Panc1 (cell line): ENCODE measurements at regions not wholly inside any gene's neighbourhood (a gene's known extent, or its start where the extent isn't known, plus 50 kb on each side); places are given as distances from the start of the nearest gene placed in this dataset.

ENCODE experiments used
- ATAC-seq: fragments of 200-7000 bp; cut with Tn5 transposase; 2 replicates; pipeline ENCODE4 v1.9.1; 2020; ENCODE audit warnings: mild to moderate bottlenecking, moderate library complexity
- BruUV-seq: library from RNA; stranded (reverse); fragments of 400-500 nt; replicated peaks from 2 replicates; lab custom pipeline; 2021; lab: Mats Ljungman, UMichigan
- CTCF ChIA-PET: fragments of 300-600 bp; sonication (Branson Sonifier 250); formaldehyde crosslinking; loops from one replicate; lab custom pipeline; 2022; ENCODE audit warnings: antibody characterized with exemption; lab: Charles Lee
- POLR2A ChIA-PET: fragments of 300-600 bp; sonication (Branson Sonifier 250); formaldehyde crosslinking; loops from one replicate; lab custom pipeline; 2022; ENCODE audit warnings: antibody characterized with exemption; lab: Charles Lee
- DNase-seq: peaks from one replicate; pipeline ENCODE4 v3.0.0-alpha.2; 2010; ENCODE audit warnings: low read depth, low spot score
- H3K27ac ChIP-seq: 2 replicates; pipeline ENCODE4 v1.5.1; 2011; ENCODE audit warnings: mild to moderate bottlenecking, low read length, inconsistent platforms
- H3K27me3 ChIP-seq: fragments of 200-500 bp; sonication (Bioruptor generic); 2 replicates; pipeline ENCODE4 v1.6.0; 2014; ENCODE audit warnings: low read length, inconsistent platforms; ENCODE audit not compliant: control insufficient read depth, insufficient read depth
- H3K36me3 ChIP-seq: fragments of 200-500 bp; sonication (Bioruptor generic); 2 replicates; pipeline ENCODE4 v1.5.1; 2014; ENCODE audit warnings: inconsistent platforms, mild to moderate bottlenecking, low read length, moderate library complexity; ENCODE audit not compliant: control insufficient read depth, insufficient read depth
- H3K4me1 ChIP-seq: 2 replicates; pipeline ENCODE4 v1.5.1; 2011; ENCODE audit warnings: inconsistent platforms, mild to moderate bottlenecking, low read length, moderate library complexity; ENCODE audit not compliant: control insufficient read depth, insufficient read depth
- H3K4me3 ChIP-seq, 2 experiments: 2 replicates each; pipeline ENCODE4 v1.5.1; 2011 to 2012; ENCODE audit warnings: low read depth in 2 of 2, low read length in 2 of 2, mild to moderate bottlenecking in 2 of 2, inconsistent platforms in 1 of 2, moderate library complexity in 1 of 2
- H3K9me3 ChIP-seq: fragments of 200-500 bp; sonication (Bioruptor generic); 2 replicates; pipeline ENCODE4 v1.5.1; 2014; ENCODE audit warnings: low read depth, mild to moderate bottlenecking, inconsistent platforms, low read length, moderate library complexity; ENCODE audit not compliant: control insufficient read depth, insufficient read depth
- CTCF ChIP-seq: fragments of 450-650 bp; IDR thresholded peaks from 2 replicates; pipeline ENCODE4 v1.5.1; 2017; ENCODE audit warnings: mild to moderate bottlenecking
- POLR2AphosphoS5 ChIP-seq: IDR thresholded peaks from 2 replicates; pipeline ENCODE4 v1.6.1; 2012; ENCODE audit warnings: mild to moderate bottlenecking, low read depth, low read length, moderate library complexity
- SIN3A ChIP-seq: IDR thresholded peaks from 2 replicates; pipeline ENCODE4 v1.6.1; 2012; ENCODE audit warnings: low read depth, mild to moderate bottlenecking, low read length, moderate library complexity, borderline replicate concordance; ENCODE audit not compliant: insufficient read depth
- TCF7L2 ChIP-seq: IDR thresholded peaks from 2 replicates; pipeline ENCODE4 v1.6.1; 2011; ENCODE audit warnings: mild to moderate bottlenecking, low read depth, low read length, inconsistent platforms
- in situ Hi-C: cut with HindIII; loops from 2 replicates; pipeline ENCODE4 v1.10.0; 2016; ENCODE audit warnings: low sequenced_read_pairs, low pct_unique_long_range_greater_than_20kb
- intact Hi-C: fragments of 100-400 bp; cut with micrococcal nuclease; formaldehyde crosslinking; loops from one replicate; pipeline ENCODE4 v1.10.0; 2022; ENCODE audit not compliant: unreplicated experiment
- TF ChIP-seq, protein P1 (sequence below), 2 experiments: IDR thresholded peaks; 2 replicates each; pipeline ENCODE4 v1.6.1; 2011 to 2012; ENCODE audit warnings: low read depth in 2 of 2, control low read depth in 1 of 2, low read length in 1 of 2, mild to moderate bottlenecking in 1 of 2, moderate library complexity in 1 of 2; ENCODE audit not compliant: insufficient read depth in 1 of 2

DNA sequence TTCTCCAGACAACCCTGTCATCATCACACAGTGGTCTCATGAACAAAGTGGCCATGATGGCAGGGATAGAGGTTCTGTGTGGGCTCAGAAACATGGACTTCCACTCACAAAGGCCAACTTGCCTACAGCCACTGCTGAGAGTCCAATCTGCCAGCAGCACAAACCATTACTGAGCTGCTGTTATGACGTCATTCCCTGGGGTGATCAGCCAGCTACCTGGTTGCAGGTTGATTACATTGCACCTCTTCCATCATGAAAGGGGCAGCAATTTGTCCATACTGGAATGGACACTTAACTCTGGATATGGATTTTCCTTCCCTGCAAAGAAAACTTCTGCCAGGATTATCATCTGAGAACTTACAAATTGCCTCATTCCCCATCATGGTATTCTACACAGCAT lies 1275.9 kb downstream of the TYW1 start:
- no TSS peak for BruUV-seq
- DNase-seq (no peak), ATAC-seq (no peak)
- Histone ChIP-seq H3K27me3 (no peaks in the 10 kb centered on the region), H3K4me1 (no peaks in the 10 kb centered on the region), H3K9me3 (no peaks in the 10 kb centered on the region), H3K4me3 (no peak overlapping the region), H3K27ac (no peak overlapping the region), H3K36me3 (no peaks in the 10 kb centered on the region)
- TF ChIP-seq SIN3A (no peak), TCF7L2 (no peak), CTCF (no peak), POLR2AphosphoS5 (no peak)
- TF ChIP-seq, protein P1, sequence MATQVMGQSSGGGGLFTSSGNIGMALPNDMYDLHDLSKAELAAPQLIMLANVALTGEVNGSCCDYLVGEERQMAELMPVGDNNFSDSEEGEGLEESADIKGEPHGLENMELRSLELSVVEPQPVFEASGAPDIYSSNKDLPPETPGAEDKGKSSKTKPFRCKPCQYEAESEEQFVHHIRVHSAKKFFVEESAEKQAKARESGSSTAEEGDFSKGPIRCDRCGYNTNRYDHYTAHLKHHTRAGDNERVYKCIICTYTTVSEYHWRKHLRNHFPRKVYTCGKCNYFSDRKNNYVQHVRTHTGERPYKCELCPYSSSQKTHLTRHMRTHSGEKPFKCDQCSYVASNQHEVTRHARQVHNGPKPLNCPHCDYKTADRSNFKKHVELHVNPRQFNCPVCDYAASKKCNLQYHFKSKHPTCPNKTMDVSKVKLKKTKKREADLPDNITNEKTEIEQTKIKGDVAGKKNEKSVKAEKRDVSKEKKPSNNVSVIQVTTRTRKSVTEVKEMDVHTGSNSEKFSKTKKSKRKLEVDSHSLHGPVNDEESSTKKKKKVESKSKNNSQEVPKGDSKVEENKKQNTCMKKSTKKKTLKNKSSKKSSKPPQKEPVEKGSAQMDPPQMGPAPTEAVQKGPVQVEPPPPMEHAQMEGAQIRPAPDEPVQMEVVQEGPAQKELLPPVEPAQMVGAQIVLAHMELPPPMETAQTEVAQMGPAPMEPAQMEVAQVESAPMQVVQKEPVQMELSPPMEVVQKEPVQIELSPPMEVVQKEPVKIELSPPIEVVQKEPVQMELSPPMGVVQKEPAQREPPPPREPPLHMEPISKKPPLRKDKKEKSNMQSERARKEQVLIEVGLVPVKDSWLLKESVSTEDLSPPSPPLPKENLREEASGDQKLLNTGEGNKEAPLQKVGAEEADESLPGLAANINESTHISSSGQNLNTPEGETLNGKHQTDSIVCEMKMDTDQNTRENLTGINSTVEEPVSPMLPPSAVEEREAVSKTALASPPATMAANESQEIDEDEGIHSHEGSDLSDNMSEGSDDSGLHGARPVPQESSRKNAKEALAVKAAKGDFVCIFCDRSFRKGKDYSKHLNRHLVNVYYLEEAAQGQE (IDR thresholded peaks at IDR 0.05; ENCODE audit: insufficient read depth in 1 of 2, low read depth in 2 of 2, low read length in 1 of 2) = no peak
- CTCF ChIA-PET = no interaction called here
- POLR2A ChIA-PET = no interaction called here
- in situ Hi-C loops = no loop called here
- intact Hi-C loops = no loop called here

DNA sequence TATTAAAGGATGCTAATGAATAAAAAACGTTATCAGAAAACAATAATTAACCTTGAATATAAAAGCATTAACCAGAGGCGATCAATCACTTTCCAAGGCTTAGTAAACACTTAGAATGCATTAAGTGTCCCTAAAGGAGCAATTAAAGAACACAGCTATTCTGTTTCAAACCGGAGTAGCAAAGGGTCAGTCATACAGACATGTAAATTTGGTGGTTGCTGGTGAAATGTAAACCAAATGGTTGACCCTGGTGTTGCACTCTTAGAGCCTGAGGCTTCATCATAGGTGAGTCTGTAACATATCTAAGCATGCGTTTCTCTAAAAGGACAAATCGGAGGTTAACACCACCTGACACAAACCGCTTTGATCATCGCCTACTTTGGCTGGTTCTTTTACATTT lies 1280.1 kb downstream of the TYW1 start:
- ATAC-seq = no peak
- ChIA-PET CTCF (no interaction called here), POLR2A (no interaction called here)
- no peaks in the 10 kb centered on the region for H3K36me3 ChIP-seq
- no peak for DNase-seq
- H3K27me3 ChIP-seq = no peaks in the 10 kb centered on the region
- H3K4me3 ChIP-seq = no peak overlapping the region
- no peak overlapping the region for H3K27ac ChIP-seq
- in situ Hi-C loops (no loop called here), intact Hi-C loops (no loop called here)
- BruUV-seq = no TSS peak
- H3K9me3 ChIP-seq = no peaks in the 10 kb centered on the region
- TF ChIP-seq, protein P1 (IDR thresholded peaks at IDR 0.05; ENCODE audit: insufficient read depth in 1 of 2, low read depth in 2 of 2, low read length in 1 of 2) = no peak
- no peak for TF ChIP-seq TCF7L2
- no peak for TF ChIP-seq POLR2AphosphoS5
- no peak for TF ChIP-seq SIN3A
- TF ChIP-seq CTCF = no peak
- H3K4me1 ChIP-seq = no peaks in the 10 kb centered on the region
